Kidney (tissue), 13 donors: ENCODE measurements at regions not wholly inside any gene's neighbourhood (a gene's known extent, or its start where the extent isn't known, plus 50 kb on each side); places are given as distances from the start of the nearest gene placed in this dataset.
A peak's percentile ranks its signal among the peaks of the same experiment; 100 is the strongest.

Experiments used
- DNase-seq, 5 donors: peaks; one replicate each; pipeline ENCODE4 v3.0.0-alpha.2; 2013 to 2020
- FAIRE-seq: peaks from 2 replicates; lab custom pipeline; 2012; peaks lifted over from hg19 to GRCh38; lab: Jason Lieb, UNC
- H3K27ac ChIP-seq, 2 donors: one replicate each; pipeline ENCODE4 v1.7.0; 2013; ENCODE audit warnings: low read depth in 2 of 2, low read length in 2 of 2, inconsistent platforms in 1 of 2
- H3K27me3 ChIP-seq: one replicate; pipeline ENCODE4 v1.7.1; 2013; ENCODE audit warnings: low read length, inconsistent platforms; ENCODE audit not compliant: control insufficient read depth, insufficient read depth
- H3K36me3 ChIP-seq, 3 donors: one replicate each; pipeline versions ENCODE4 v1.7.0 to v1.7.1; 2013; ENCODE audit warnings: low read length in 3 of 3, control low read depth in 1 of 3, inconsistent platforms in 1 of 3; ENCODE audit not compliant: insufficient read depth in 3 of 3, control insufficient read depth in 2 of 3
- H3K4me1 ChIP-seq, 3 donors: one replicate each; pipeline versions ENCODE4 v1.7.0 to v1.7.1; 2013; ENCODE audit warnings: low read length in 3 of 3, inconsistent platforms in 1 of 3, low read depth in 1 of 3; ENCODE audit not compliant: control insufficient read depth in 2 of 3, insufficient read depth in 2 of 3
- H3K4me3 ChIP-seq, 3 donors: one replicate each; pipeline versions ENCODE4 v1.7.0 to v1.8.1; 2013; ENCODE audit warnings: low read length in 3 of 3, control low read depth in 1 of 3, inconsistent platforms in 1 of 3
- H3K9ac ChIP-seq, 3 donors: one replicate each; pipeline versions ENCODE4 v1.7.0 to v1.7.1; 2013; ENCODE audit warnings: low read length in 3 of 3, control low read depth in 1 of 3, inconsistent platforms in 1 of 3
- H3K9me3 ChIP-seq, 3 donors: one replicate each; pipeline versions ENCODE4 v1.7.0 to v1.7.1; 2013; ENCODE audit warnings: low read length in 3 of 3, control low read depth in 1 of 3, inconsistent platforms in 1 of 3; ENCODE audit not compliant: control insufficient read depth in 2 of 3, insufficient read depth in 1 of 3
- CTCF ChIP-seq: IDR thresholded peaks from 3 replicates; pipeline ENCODE4 v1.5.1; 2012; ENCODE audit warnings: mild to moderate bottlenecking, moderate library complexity, borderline replicate concordance; ENCODE audit not compliant: insufficient read depth; ENCODE audit errors: extremely low read depth
- intact Hi-C: fragments of 100-400 bp; cut with DNase I; formaldehyde crosslinking; loops from one replicate; pipeline ENCODE4 v1.11.1; 2022
- donor health status: control.
- donor health status: control.
- donor health status: control.
- donor health status: control.
- donor health status: control.
- donor health status: DM: yes; HTN: yes; CAD: no.
- donor health status: Normal renal cell carcinoma (clear cell type).

GRCh38 chr12:109652233-109652976 lies 61.2 kb upstream of the FAM222A start:
- H3K27me3 ChIP-seq, result no peaks in the 10 kb centered on the region
- DNase-seq (no peak), FAIRE-seq (no peak)
- no peaks in the 10 kb centered on the region for H3K4me1 ChIP-seq
- intact Hi-C loops, result no loop called here
- H3K9me3 ChIP-seq, result no peaks in the 10 kb centered on the region
- no peaks in the 10 kb centered on the region for H3K36me3 ChIP-seq
- H3K27ac ChIP-seq, result no peak overlapping the region
- no peak overlapping the region for H3K4me3 ChIP-seq
- TF ChIP-seq CTCF, result no peak
- no peak overlapping the region for H3K9ac ChIP-seq

GRCh38 chr12:109652977-109653264 lies 60.7 kb upstream of the FAM222A start:
- intact Hi-C loops, result no loop called here
- H3K9me3 ChIP-seq, result no peaks in the 10 kb centered on the region
- no peak for FAIRE-seq

DNA sequence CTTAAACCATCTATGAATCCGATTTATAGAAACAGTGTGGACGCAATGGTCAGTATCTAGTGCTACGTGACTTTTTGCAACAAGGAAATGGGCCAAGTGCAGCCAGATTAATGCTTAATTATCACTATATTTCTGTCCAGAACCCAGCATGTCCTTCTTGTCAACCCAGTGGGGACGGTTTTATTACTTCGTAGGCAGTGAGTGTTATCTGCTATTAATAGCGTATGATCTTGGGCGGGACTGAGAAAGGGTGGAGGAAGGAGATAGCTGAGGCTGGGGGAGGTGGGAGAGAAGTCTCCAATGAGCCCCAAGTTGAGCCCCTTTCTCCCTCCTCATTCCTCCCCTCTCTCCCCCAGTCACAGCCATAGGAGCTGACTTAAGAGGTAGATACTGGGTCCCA lies 59.7 kb upstream of the FAM222A start:
- intact Hi-C loops, result no loop called here
- no peaks in the 10 kb centered on the region for H3K9me3 ChIP-seq
- FAIRE-seq (no peak), DNase-seq (peak in 2 of 5 donors; percentile 47 to 81)
- no peak for TF ChIP-seq CTCF
- H3K27ac ChIP-seq, result peak overlapping the region in 1 of 2 donors; percentile 20
- no peaks in the 10 kb centered on the region for H3K36me3 ChIP-seq
- no peak overlapping the region for H3K4me3 ChIP-seq
- H3K27me3 ChIP-seq, result no peaks in the 10 kb centered on the region
- H3K4me1 ChIP-seq, result no peaks in the 10 kb centered on the region
- no peak overlapping the region for H3K9ac ChIP-seq

More at GRCh38 chr12:109652977-109653264, 60.7 kb upstream of the FAM222A start:
- DNase-seq, result no peak
- Histone ChIP-seq H3K27ac (no peak overlapping the region), H3K4me1 (no peaks in the 10 kb centered on the region), H3K9ac (no peak overlapping the region), H3K4me3 (no peak overlapping the region), H3K27me3 (no peaks in the 10 kb centered on the region), H3K36me3 (no peaks in the 10 kb centered on the region)
- no peak for TF ChIP-seq CTCF

GRCh38 chr12:109654357-109654756 lies 59.3 kb upstream of the FAM222A start:
- Histone ChIP-seq H3K27me3 (no peaks in the 10 kb centered on the region), H3K36me3 (no peaks in the 10 kb centered on the region), H3K4me3 (no peak overlapping the region), H3K4me1 (no peaks in the 10 kb centered on the region), H3K9me3 (no peaks in the 10 kb centered on the region), H3K9ac (no peak overlapping the region), H3K27ac (peak overlapping the region in 1 of 2 donors; percentile 20)
- TF ChIP-seq CTCF, result no peak
- FAIRE-seq (no peak), DNase-seq (peak in 2 of 5 donors; percentile 26 to 84)
- intact Hi-C loops, result no loop called here
